GM12873 (cell line): ENCODE measurements at regions not wholly inside any gene's neighbourhood (a gene's known extent, or its start where the extent isn't known, plus 50 kb on each side); places are given as distances from the start of the nearest gene placed in this dataset.

Experiments
- TF ChIP-seq, protein P1 (sequence below): IDR thresholded peaks from 2 replicates; pipeline ENCODE4 v1.5.1; 2012; ENCODE audit warnings: low read depth, mild to moderate bottlenecking, moderate library complexity, low read length, control low read depth; ENCODE audit not compliant: insufficient read depth; ENCODE audit errors: missing control alignments

DNA sequence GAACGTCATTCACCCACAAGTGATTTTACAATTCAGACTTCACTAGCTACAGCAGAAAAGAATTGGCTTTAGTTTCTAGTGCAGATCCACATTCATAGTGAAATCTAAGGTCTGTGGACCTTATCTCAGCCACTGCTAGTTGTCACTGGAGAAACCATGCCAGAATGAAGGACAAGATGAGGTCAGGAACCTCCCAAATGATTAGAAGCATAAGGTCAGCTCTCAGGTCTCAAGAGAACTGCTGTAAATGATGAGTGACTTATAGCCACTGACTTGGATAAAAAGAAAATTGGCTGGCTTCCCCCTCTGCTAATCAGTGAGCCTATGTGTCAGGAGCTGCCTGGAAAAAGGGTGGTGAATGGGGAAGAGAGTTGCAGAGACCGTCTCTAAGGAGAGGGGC is 265.3 kb upstream of the BMP2 start:
- TF ChIP-seq, protein P1, sequence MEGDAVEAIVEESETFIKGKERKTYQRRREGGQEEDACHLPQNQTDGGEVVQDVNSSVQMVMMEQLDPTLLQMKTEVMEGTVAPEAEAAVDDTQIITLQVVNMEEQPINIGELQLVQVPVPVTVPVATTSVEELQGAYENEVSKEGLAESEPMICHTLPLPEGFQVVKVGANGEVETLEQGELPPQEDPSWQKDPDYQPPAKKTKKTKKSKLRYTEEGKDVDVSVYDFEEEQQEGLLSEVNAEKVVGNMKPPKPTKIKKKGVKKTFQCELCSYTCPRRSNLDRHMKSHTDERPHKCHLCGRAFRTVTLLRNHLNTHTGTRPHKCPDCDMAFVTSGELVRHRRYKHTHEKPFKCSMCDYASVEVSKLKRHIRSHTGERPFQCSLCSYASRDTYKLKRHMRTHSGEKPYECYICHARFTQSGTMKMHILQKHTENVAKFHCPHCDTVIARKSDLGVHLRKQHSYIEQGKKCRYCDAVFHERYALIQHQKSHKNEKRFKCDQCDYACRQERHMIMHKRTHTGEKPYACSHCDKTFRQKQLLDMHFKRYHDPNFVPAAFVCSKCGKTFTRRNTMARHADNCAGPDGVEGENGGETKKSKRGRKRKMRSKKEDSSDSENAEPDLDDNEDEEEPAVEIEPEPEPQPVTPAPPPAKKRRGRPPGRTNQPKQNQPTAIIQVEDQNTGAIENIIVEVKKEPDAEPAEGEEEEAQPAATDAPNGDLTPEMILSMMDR, result no peak

DNA sequence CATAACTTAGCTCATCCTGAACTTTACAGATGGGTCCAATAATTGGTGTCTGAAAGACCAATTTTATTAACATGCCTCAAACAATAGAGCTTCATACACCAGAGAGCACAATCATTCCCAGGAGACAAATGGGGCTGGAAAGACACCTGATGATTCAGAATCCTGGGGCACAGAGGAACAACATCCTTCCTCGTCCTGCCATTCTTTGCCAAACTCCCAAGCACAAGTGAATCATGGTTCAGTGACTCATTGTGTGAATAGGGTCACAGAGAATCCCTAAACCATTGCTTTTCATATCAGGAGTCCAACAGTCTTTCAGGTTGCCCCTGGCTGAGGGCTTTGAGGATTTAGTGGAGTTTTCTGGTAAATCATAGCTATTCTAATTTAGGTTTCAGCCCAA is 266.4 kb upstream of the BMP2 start:
- TF ChIP-seq, protein P1, result no peak

DNA sequence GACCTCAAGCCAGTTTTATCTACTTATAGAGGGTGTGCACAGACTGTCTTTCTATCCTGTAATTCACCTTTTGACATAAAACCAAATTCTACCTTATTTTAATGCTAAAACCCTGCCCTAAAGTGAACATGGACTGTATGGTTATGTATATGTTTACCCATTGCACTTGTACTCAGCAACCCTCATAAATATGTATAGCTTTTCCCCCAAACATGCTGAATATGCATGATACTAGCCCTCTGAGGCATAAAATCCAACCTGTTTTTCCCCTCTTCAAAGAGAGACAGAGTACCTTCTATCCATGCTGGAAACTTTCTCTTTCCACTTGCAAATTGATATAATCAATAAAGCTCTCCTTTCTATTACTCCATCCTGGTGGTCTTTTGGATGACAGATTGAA is 267.9 kb upstream of the BMP2 start:
- TF ChIP-seq, protein P1, result no peak

- TF ChIP-seq, protein P1, result no peak
Measured at GRCh38 chr20:6496874-6497273, 270.6 kb upstream of the BMP2 start.

DNA sequence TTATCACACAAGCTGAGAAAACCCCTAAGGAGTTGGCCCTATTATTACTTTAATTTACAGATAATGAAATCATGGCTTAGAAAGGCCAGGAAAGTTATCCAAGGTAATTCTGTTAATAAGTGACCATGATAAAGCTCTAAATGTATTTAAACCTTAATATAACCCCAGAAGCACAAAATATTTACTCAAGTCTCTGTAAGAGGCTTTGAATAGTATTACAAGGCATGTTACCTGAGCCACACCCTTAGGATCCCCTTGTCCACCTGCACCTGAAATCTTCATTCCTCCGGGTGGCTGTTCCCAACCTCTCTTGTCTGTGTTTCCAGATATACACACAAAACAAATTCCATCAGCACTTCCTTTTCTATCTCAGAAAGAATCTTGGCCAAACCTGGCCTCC is 271.6 kb upstream of the BMP2 start:
- TF ChIP-seq, protein P1, result no peak

DNA sequence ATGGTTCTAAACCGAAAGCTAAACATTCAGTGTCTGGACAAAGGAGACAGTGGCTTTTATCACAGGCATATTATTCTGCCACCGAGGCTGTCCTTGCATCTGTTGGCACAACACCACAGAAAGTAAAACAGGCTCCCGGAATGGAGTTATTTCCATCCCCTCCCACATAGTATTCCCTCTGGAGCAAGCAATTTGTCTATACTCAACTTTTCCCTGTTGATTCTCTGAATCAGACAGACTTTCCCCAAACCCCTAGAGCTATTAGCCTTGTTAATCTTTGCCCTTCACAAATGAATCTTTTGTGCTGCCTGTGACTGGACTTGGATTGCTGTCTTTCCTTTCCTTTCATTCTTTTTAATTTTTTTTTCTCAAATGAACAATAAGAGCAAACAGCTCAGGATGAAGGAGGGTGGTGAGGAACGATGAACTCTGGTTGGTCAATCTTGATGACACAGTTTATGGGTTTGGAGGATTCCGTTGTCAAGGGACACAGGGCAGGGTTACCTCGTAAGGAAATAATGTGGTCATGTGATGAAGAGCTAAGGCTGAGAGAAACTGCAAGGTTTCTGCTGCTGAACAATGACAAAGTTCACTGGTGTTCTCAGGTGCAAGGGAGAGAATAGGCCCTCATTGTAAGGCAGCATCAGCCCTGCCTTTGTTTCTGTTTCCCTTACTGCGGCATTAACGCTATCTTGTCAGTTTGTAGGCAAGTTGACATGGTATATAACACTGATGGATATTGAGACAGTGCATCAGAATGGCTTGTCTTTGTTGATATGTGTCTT is 275.0 kb upstream of the BMP2 start:
- TF ChIP-seq, protein P1, result no peak

DNA sequence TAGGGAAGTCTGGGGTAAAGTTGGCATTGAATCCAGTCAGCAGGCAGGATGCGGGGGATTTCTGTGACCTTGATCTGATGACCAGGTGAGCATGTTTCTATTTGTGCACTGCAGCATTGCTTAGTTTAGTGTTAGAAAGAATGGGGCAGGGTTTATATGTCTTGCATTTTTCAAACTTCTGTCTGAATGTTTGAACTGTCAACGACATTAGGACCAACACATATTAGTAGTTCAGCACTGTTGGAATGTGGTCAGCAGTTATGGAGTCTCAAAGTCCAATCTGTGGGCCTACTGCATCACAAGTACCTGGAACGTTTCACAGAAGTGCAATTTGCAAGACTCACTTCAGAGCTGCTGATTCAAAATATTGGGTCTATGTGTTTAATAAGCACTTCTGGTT is 276.6 kb upstream of the BMP2 start:
- TF ChIP-seq, protein P1, result no peak
